ENCODE measurements at regions not wholly inside any gene's neighbourhood (a gene's known extent, or its start where the extent isn't known, plus 50 kb on each side); places are given as distances from the start of the nearest gene placed in this dataset.

GRCh38 chr13:100838387-100838786, 163.8 kb upstream of the TMTC4 start:
- Histone ChIP-seq H3K9ac (ENCODE audit: low read depth in 1 of 2, low read length in 2 of 2) (no peak overlapping the region), H3K4me1 (ENCODE audit: control insufficient read depth in 4 of 4, insufficient read depth in 4 of 4, low read length in 3 of 4) (no peaks in the 10 kb centered on the region), H3K36me3 (ENCODE audit: control insufficient read depth in 4 of 4, insufficient read depth in 3 of 4, low read depth in 1 of 4, low read length in 3 of 4) (no peaks in the 10 kb centered on the region), H3K27ac (ENCODE audit: low read depth in 1 of 2, low read length in 2 of 2) (no peak overlapping the region), H3K9me3 (ENCODE audit: control insufficient read depth in 4 of 4, low read length in 3 of 4) (no peaks in the 10 kb centered on the region), H3K27me3 (ENCODE audit: control insufficient read depth in 4 of 4, insufficient read depth in 4 of 4, low read length in 3 of 4) (no peaks in the 10 kb centered on the region), H3K4me3 (ENCODE audit: low read depth in 1 of 3, low read length in 3 of 3) (no peak overlapping the region)
- TF ChIP-seq FOXA2 (IDR thresholded peaks at IDR 0.05): no peak
- no peak for TF ChIP-seq HNF4G (IDR thresholded peaks at IDR 0.05)
- TF ChIP-seq EGR1 (IDR thresholded peaks at IDR 0.05; ENCODE audit: low read depth in 2 of 2): no peak
- no peak for TF ChIP-seq SP1 (IDR thresholded peaks at IDR 0.05)
- TF ChIP-seq RXRA (IDR thresholded peaks at IDR 0.05): no peak
- no peak for TF ChIP-seq REST (IDR thresholded peaks at IDR 0.05)
- TF ChIP-seq ZBTB33 (IDR thresholded peaks at IDR 0.05): no peak
- no peak for TF ChIP-seq MAX (IDR thresholded peaks at IDR 0.05)
- TF ChIP-seq NR2F2 (IDR thresholded peaks at IDR 0.05): no peak
- no peak for TF ChIP-seq CTCF (IDR thresholded peaks at IDR 0.05; ENCODE audit: low read depth, low read length, missing input control)
- no peak for TF ChIP-seq RAD21 (IDR thresholded peaks at IDR 0.05)
- TF ChIP-seq HNF4A (conservative IDR thresholded peaks at IDR 0.05): no peak
- TF ChIP-seq TAF1 (conservative IDR thresholded peaks at IDR 0.05): no peak
- TF ChIP-seq GABPA (IDR thresholded peaks at IDR 0.05 in 1 of 2, conservative IDR thresholded peaks at IDR 0.05 in 1 of 2): no peak
- TF ChIP-seq YY1 (IDR thresholded peaks at IDR 0.05): no peak
- no peak for TF ChIP-seq FOXA1 (IDR thresholded peaks at IDR 0.05)
- TF ChIP-seq ATF3 (IDR thresholded peaks at IDR 0.05): no peak
- TF ChIP-seq JUND (IDR thresholded peaks at IDR 0.05): no peak
- 98% methylated on average over 2 of the region's 2 CpGs for WGBS
- no peak for DNase-seq (ENCODE audit: low spot score)

Measured in liver (tissue), 8 donors.